WERI-Rb-1 (cell line): ENCODE measurements at regions not wholly inside any gene's neighbourhood (a gene's known extent, or its start where the extent isn't known, plus 50 kb on each side); places are given as distances from the start of the nearest gene placed in this dataset.
A peak's percentile ranks its signal among the peaks of the same experiment; 100 is the strongest.

Experiments
- DNase-seq: peaks from one replicate; pipeline ENCODE4 v3.0.0-alpha.2; 2020
- H3K27ac ChIP-seq: fragments of 250-450 bp; sonication (Bioruptor Pico); 2 replicates; pipeline ENCODE4 v1.5.1; 2020; ENCODE audit warnings: mild to moderate bottlenecking, moderate library complexity
- H3K27me3 ChIP-seq: fragments of 250-450 bp; sonication (Bioruptor Pico); 2 replicates; pipeline ENCODE4 v1.5.1; 2021; ENCODE audit warnings: mild to moderate bottlenecking, low read depth, moderate library complexity; ENCODE audit not compliant: insufficient read depth, severe bottlenecking
- H3K36me3 ChIP-seq: fragments of 250-450 bp; sonication (Bioruptor Pico); 2 replicates; pipeline ENCODE4 v1.5.1; 2020; ENCODE audit warnings: mild to moderate bottlenecking, moderate library complexity
- H3K4me3 ChIP-seq: 2 replicates; pipeline ENCODE4 v1.5.1; 2011; ENCODE audit warnings: low read depth, mild to moderate bottlenecking, control low read depth, low read length
- H3K9me3 ChIP-seq: fragments of 250-450 bp; sonication (Bioruptor Pico); 2 replicates; pipeline ENCODE4 v1.5.1; 2021; ENCODE audit warnings: mild to moderate bottlenecking, moderate library complexity; ENCODE audit not compliant: severe bottlenecking
- CTCF ChIP-seq: IDR thresholded peaks from 2 replicates; pipeline ENCODE4 v1.5.1; 2011; ENCODE audit warnings: low read depth, mild to moderate bottlenecking, control low read depth, inconsistent platforms, low read length

- TF ChIP-seq CTCF = no peak
- Histone ChIP-seq H3K36me3 (no peaks in the 10 kb centered on the region), H3K4me3 (no peak overlapping the region; the same call in 1 of the 2 replicates), H3K9me3 (no peaks in the 10 kb centered on the region), H3K27me3 (no peaks in the 10 kb centered on the region), H3K27ac (no peak overlapping the region)
- DNase-seq = no peak
Measured at GRCh38 chr7:22550514-22551030, 50.6 kb upstream of the STEAP1B start.

- DNase-seq = peak; percentile 75
- Histone ChIP-seq H3K27ac (no peak overlapping the region), H3K36me3 (no peaks in the 10 kb centered on the region), H3K27me3 (no peaks in the 10 kb centered on the region), H3K4me3 (peak overlapping the region; percentile 67), H3K9me3 (no peaks in the 10 kb centered on the region)
- peak; percentile 91 for TF ChIP-seq CTCF
Measured at GRCh38 chr7:22549667-22550513, 49.9 kb upstream of the STEAP1B start.
